Stimulated activated naive CD8-positive, alpha-beta T cell treated with anti-CD3 and anti-CD28 coated beads, Interleukin-15, Interleukin-2, amounts not matched to agents 100 ng/mL and 50 ng/mL, for 24 hours (primary cell): ENCODE measurements at regions not wholly inside any gene's neighbourhood (a gene's known extent, or its start where the extent isn't known, plus 50 kb on each side); places are given as distances from the start of the nearest gene placed in this dataset.
A peak's percentile ranks its signal among the peaks of the same experiment; 100 is the strongest.

Experiments used
- H3K27ac Mint-ChIP-seq: one replicate; pipeline ENCODE4 v1.8.0; 2021; ENCODE audit warnings: mild to moderate bottlenecking, mixed read lengths
- H3K27me3 Mint-ChIP-seq: one replicate; pipeline ENCODE4 v1.8.0; 2021; ENCODE audit warnings: mixed read lengths
- H3K36me3 Mint-ChIP-seq: one replicate; pipeline ENCODE4 v1.8.0; 2021; ENCODE audit warnings: low read depth, mixed read lengths
- H3K4me1 Mint-ChIP-seq: one replicate; pipeline ENCODE4 v1.8.0; 2021; ENCODE audit warnings: low read depth, mixed read lengths
- H3K4me3 Mint-ChIP-seq: one replicate; pipeline ENCODE4 v1.8.0; 2021; ENCODE audit warnings: mild to moderate bottlenecking, mixed read lengths
- H3K9me3 Mint-ChIP-seq: one replicate; pipeline ENCODE4 v1.8.0; 2021; ENCODE audit warnings: mixed read lengths

GRCh38 chr13:20351281-20352022 is 119.3 kb upstream of the GJB6 start:
- Mint-ChIP-seq H3K4me3 (no peak overlapping the region), H3K27ac (no peak overlapping the region), H3K4me1 (peaks cover 4% of the 10 kb centered on the region)

GRCh38 chr13:20350819-20351218 is 118.7 kb upstream of the GJB6 start:
- Mint-ChIP-seq H3K4me3 (no peak overlapping the region), H3K36me3 (no peaks in the 10 kb centered on the region), H3K27me3 (no peaks in the 10 kb centered on the region), H3K4me1 (peaks cover 4% of the 10 kb centered on the region), H3K27ac (no peak overlapping the region), H3K9me3 (no peaks in the 10 kb centered on the region)

More at GRCh38 chr13:20351281-20352022, 119.3 kb upstream of the GJB6 start:
- Mint-ChIP-seq H3K36me3 (no peaks in the 10 kb centered on the region), H3K27me3 (no peaks in the 10 kb centered on the region), H3K9me3 (no peaks in the 10 kb centered on the region)

GRCh38 chr13:20350382-20350763 is 118.3 kb upstream of the GJB6 start:
- Mint-ChIP-seq H3K27me3 (no peaks in the 10 kb centered on the region), H3K4me3 (no peak overlapping the region), H3K4me1 (peaks cover 4% of the 10 kb centered on the region), H3K9me3 (no peaks in the 10 kb centered on the region), H3K27ac (no peak overlapping the region), H3K36me3 (no peaks in the 10 kb centered on the region)

GRCh38 chr13:20349564-20350381 is 117.7 kb upstream of the GJB6 start:
- Mint-ChIP-seq H3K27ac (no peak overlapping the region), H3K9me3 (no peaks in the 10 kb centered on the region), H3K27me3 (no peaks in the 10 kb centered on the region), H3K4me1 (peaks cover 4% of the 10 kb centered on the region), H3K4me3 (no peak overlapping the region), H3K36me3 (no peaks in the 10 kb centered on the region)

GRCh38 chr13:20348645-20349408 is 116.7 kb upstream of the GJB6 start:
- Mint-ChIP-seq H3K27ac (no peak overlapping the region), H3K4me3 (no peak overlapping the region), H3K9me3 (no peaks in the 10 kb centered on the region), H3K36me3 (no peaks in the 10 kb centered on the region), H3K4me1 (peaks cover under 1% of the 10 kb centered on the region), H3K27me3 (no peaks in the 10 kb centered on the region)

GRCh38 chr13:20348018-20348417 is 115.9 kb upstream of the GJB6 start:
- Mint-ChIP-seq H3K27me3 (no peaks in the 10 kb centered on the region), H3K36me3 (no peaks in the 10 kb centered on the region), H3K27ac (no peak overlapping the region), H3K4me3 (no peak overlapping the region), H3K9me3 (no peaks in the 10 kb centered on the region), H3K4me1 (no peaks in the 10 kb centered on the region)

- Mint-ChIP-seq H3K27me3 (no peaks in the 10 kb centered on the region), H3K36me3 (no peaks in the 10 kb centered on the region), H3K4me3 (no peak overlapping the region), H3K4me1 (no peaks in the 10 kb centered on the region), H3K27ac (no peak overlapping the region), H3K9me3 (no peaks in the 10 kb centered on the region)
Measured at GRCh38 chr13:20344836-20345490, 112.8 kb upstream of the GJB6 start.

- H3K27ac Mint-ChIP-seq: no peak overlapping the region
- no peaks in the 10 kb centered on the region for H3K4me1 Mint-ChIP-seq
- H3K27me3 Mint-ChIP-seq: peaks cover 3% of the 10 kb centered on the region
- H3K4me3 Mint-ChIP-seq: no peak overlapping the region
- H3K36me3 Mint-ChIP-seq: no peaks in the 10 kb centered on the region
- H3K9me3 Mint-ChIP-seq: no peaks in the 10 kb centered on the region
Measured at GRCh38 chr13:20342311-20342710, 110.2 kb upstream of the GJB6 start.

- no peaks in the 10 kb centered on the region for H3K36me3 Mint-ChIP-seq
- H3K9me3 Mint-ChIP-seq: no peaks in the 10 kb centered on the region
- H3K27ac Mint-ChIP-seq: no peak overlapping the region
- no peaks in the 10 kb centered on the region for H3K4me1 Mint-ChIP-seq
- H3K27me3 Mint-ChIP-seq: peaks cover 3% of the 10 kb centered on the region
- no peak overlapping the region for H3K4me3 Mint-ChIP-seq
Measured at GRCh38 chr13:20340759-20341171, 108.6 kb upstream of the GJB6 start.

GRCh38 chr13:20340136-20340758 is 108.1 kb upstream of the GJB6 start:
- H3K4me3 Mint-ChIP-seq: no peak overlapping the region
- H3K9me3 Mint-ChIP-seq: no peaks in the 10 kb centered on the region
- peaks cover 3% of the 10 kb centered on the region for H3K27me3 Mint-ChIP-seq
- H3K4me1 Mint-ChIP-seq: no peaks in the 10 kb centered on the region
- H3K27ac Mint-ChIP-seq: no peak overlapping the region
- no peaks in the 10 kb centered on the region for H3K36me3 Mint-ChIP-seq

GRCh38 chr13:20337884-20338551 is 105.9 kb upstream of the GJB6 start:
- no peaks in the 10 kb centered on the region for H3K36me3 Mint-ChIP-seq
- H3K4me1 Mint-ChIP-seq: no peaks in the 10 kb centered on the region
- no peaks in the 10 kb centered on the region for H3K9me3 Mint-ChIP-seq
- H3K27me3 Mint-ChIP-seq: peaks cover 3% of the 10 kb centered on the region
- H3K27ac Mint-ChIP-seq: peak overlapping the region; percentile 43
- no peak overlapping the region for H3K4me3 Mint-ChIP-seq

- Mint-ChIP-seq H3K4me3 (no peak overlapping the region), H3K9me3 (no peaks in the 10 kb centered on the region), H3K36me3 (no peaks in the 10 kb centered on the region), H3K4me1 (no peaks in the 10 kb centered on the region), H3K27me3 (peaks cover 3% of the 10 kb centered on the region), H3K27ac (no peak overlapping the region)
Measured at GRCh38 chr13:20336761-20337160, 104.6 kb upstream of the GJB6 start.

GRCh38 chr13:20334309-20334708 is 102.2 kb upstream of the GJB6 start:
- Mint-ChIP-seq H3K4me3 (no peak overlapping the region), H3K9me3 (no peaks in the 10 kb centered on the region), H3K36me3 (no peaks in the 10 kb centered on the region), H3K27me3 (peaks cover 3% of the 10 kb centered on the region), H3K27ac (no peak overlapping the region), H3K4me1 (no peaks in the 10 kb centered on the region)
